Activated CD8-positive, alpha-beta memory T cell treated with anti-CD3 and anti-CD28 coated beads, Interleukin-2, amount 50 U/mL, for 24 hours (primary cell): ENCODE measurements at regions not wholly inside any gene's neighbourhood (a gene's known extent, or its start where the extent isn't known, plus 50 kb on each side); places are given as distances from the start of the nearest gene placed in this dataset.

Experiments
- DNase-seq: peaks from one replicate; pipeline ENCODE4 v3.0.0-alpha.2; 2020; ENCODE audit errors: extremely low read depth

- DNase-seq: no peak
These were observed 54.8 kb downstream of the CCDC71L start for GRCh38 chr7:106606120-106606519.

DNA sequence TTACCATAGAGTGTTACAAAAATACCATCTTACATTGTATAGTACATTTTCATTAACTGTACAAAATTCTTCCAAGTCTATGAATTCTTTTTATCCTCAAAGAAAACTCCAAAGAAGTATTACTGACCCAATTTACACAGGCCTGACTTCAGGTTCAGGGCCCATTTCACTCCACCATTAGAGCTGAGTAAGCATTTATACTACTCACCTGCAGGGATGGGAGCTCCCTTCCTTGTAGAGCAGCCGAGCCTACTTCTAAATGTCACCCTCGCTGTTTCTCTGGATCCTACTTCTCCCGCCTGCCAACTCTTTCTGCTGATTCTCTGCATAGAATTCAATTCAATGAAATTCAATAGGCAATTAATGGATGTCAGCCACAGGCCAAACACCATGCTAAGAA, 56.0 kb downstream of the CCDC71L start:
- DNase-seq: no peak

DNA sequence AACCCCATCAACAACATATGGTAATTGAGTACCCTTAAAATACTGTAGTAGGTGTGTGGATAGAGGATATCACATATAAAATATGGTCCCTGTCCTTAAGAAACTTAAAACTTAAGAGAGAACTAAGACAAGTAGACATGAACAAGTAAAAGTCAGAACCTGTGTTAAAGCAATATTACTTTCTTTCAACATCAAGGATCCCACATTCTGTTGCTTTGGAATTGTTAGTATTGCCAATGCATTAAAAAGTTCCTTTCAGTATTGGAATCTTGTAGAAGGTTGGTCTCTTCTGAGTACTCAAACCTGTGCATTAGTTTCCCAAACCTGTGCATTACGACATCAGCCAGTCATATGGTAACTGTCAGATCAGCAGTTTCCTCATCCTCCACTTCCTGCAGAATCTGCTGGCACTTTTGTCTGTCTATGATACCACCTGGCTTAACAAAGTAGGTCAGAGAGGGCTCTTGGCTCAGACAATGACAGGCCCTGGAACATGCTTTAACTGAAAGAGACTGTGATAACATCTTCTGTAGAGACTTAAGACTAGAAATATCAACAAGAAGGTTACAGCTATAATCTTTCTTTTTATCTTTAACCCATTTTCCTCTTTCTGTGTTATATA, 56.5 kb downstream of the CCDC71L start:
- DNase-seq: no peak

- DNase-seq: no peak
These were observed 57.6 kb downstream of the CCDC71L start for GRCh38 chr7:106603346-106603745.

DNA sequence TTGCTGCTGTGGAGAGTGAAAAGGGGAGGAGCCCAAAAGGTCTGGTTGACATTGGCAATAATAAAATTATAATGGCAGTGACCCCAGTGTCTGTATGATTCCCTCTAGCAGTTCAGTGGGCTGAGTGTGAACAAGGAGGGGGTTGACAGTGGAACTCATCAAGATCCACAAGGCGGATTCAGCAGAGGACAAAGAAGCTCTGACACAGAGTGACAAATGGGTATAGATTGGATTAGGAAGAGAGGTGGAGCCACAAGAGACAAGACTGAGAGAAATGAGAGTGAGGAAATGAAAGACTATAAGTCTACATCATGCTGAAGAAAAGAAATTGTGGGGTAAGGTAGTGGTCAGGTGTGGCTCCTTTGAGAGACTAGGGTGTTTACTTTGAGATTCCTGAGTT, 58.9 kb downstream of the CCDC71L start:
- no peak for DNase-seq

GRCh38 chr7:106600569-106601373, 60.2 kb downstream of the CCDC71L start:
- no peak for DNase-seq

GRCh38 chr7:106599343-106599698, 61.6 kb downstream of the CCDC71L start:
- no peak for DNase-seq

DNA sequence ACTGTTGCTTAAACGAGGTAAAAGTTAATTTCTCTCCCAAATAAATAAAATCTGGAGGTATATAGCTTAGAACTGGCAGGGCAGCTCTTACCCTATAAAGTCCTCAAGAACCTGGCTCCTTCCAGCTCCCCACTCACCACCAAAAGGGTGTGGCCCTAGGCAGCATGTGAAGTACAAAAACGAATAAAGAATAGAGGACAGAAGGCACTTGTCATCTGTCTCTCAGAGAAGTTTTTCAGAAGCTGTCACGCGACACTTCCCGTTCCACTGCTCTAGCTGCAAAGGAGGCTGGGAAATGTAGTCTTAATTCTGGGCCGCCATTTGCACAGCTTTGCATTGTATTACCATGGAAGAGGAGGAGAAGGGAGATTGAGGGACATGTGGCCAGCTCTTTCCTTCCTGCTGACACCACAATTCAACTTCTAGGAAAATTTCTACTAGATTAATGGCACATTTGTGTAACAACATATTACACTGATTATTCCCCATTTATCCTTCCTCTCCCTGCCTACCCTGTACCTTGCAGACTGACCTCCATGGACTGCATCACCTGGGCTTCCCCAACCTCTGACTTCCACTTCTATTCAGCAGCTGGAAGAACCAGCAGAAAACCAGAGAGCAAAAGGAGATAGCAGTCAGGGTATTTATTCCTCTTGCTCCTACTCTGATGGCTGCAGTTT, 62.2 kb downstream of the CCDC71L start:
- DNase-seq: peak; percentile 47

DNA sequence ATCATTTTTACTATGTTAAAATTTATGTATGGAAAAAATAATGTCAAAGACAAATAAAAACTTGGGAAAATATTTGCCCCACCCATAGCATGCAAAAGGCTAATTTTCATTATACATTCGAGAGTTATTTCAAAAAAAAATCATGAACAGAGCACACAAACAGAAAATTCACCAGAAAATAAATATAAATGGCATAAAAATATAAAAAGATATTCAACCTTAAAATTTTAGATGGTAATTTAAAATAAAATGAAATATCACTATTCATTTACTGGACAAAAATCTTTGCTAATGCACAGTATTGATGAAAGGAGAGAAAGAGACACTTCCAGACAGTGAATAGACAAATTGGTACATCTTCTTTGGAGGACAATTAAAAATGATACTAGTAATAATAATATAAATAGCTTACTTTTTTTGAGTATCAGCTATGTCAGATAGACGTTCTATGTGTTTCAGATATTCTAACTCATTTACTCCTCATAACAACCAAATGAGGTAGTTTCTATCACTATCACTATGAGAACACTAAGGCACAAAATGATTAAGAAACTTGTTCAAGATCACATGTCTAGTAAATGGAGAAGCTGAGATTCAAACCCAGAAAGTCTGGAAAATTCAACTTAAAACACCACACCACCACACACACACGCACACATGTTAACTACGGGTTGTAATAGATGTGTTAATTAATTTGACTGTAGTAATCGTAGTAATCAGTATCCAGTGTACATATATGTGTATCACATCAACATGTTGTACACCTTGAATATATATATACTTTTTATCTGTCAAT, 63.0 kb downstream of the CCDC71L start:
- no peak for DNase-seq

- DNase-seq: no peak
These were observed 63.9 kb downstream of the CCDC71L start for GRCh38 chr7:106597014-106597413.

- DNase-seq: no peak
These were observed 65.0 kb downstream of the CCDC71L start for GRCh38 chr7:106595922-106596321.

- no peak for DNase-seq
These were observed 67.9 kb downstream of the CCDC71L start for GRCh38 chr7:106593028-106593417.

DNA sequence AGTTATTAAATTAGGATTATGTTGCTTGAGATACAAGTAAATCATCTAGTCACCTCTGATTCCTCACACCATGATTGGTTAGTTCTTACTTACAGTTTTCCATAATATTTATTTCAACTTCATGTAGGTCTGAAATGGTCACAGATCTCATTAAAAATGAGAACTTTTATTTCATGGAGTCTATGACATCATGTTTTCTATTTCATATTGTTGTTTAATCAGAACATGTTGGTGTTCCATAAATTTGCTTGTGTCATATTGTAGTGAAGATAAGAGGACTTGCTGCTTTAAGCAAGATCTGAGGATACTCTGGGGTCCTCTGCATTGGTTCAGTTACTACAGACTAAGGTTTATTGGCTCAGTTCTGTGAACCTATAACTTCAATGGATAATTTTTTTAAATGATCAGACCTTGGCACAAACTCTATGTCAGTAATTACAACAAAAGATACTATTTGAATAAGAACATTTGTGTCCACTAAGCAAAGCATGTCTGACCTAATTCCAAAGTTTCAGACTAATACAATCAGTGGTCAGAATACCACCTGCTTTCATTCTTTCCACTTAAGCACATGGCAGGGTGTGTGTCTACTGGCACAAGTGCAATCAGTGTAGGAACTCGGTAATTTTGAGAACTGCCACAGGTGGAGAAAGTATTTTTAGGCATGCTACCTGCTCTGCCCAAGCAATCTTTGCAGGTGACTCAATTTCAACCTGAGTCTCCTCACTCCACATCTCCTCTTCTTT, 68.5 kb downstream of the CCDC71L start:
- DNase-seq: no peak

GRCh38 chr7:106591146-106591545, 69.8 kb downstream of the CCDC71L start:
- DNase-seq: no peak

DNA sequence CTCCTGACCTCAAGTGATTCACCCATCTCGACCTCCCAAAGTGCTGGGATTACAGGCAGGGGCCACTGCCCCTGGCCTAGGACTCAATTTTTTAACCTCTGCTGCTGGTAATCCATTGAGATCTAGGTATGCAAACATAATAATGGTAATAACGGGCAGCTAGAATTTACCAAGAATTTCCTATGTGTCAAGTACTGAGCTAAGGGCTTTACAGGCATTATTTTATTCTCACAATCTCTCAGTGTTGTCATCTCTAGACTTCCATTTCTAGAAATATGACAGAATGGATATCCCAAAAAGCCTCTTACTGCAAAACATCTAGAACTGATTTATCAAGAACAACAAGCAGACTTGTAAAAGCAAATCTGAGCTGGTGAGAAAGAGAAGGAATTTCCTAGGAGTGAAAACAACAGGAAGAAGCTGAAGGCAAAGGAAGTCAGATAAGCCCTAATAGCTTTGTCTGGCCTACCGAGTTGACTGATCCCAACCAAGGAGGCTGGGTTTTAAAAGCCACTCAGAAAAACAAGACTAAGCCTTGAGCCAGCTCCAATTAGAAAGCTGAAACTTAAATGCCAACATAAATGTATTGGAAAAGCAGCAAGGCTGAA, 70.6 kb downstream of the CCDC71L start:
- no peak for DNase-seq

DNA sequence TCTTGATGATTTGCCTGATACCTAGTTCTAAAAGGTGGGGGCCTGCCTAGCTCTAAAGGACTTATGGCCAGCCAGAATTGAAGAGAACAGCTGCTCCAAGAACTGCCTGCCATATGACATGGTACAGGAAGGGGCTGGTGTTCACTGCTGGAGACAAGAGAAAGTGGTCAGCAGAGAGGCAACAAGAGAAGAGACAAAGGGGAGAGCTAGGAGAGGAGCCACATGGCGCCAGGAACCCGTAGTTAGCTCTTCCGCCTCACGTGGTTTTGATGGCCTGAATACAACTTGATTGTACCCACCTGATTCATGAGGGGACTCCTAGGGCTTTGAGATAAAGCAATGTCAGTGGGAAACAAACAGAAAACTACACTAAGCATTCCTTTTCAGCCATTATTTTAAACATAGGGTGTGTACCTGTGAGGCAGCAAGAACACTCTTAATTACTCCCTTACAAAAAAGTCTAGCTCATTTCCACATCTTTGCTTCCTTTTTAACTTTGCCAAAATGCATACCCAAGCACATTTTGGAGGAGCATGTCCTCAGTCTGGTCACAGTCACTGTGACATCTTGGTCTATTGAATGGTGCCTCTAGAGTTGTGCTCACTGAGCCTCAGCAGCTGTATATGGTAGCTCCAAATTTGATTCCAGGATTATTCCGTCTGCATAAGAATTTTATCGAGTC, 71.6 kb downstream of the CCDC71L start:
- DNase-seq: no peak

- no peak for DNase-seq
These were observed 72.3 kb downstream of the CCDC71L start for GRCh38 chr7:106588422-106589197.

GRCh38 chr7:106584914-106585759, 75.8 kb downstream of the CCDC71L start:
- no peak for DNase-seq
